HepG2 (cell line): ENCODE measurements at regions not wholly inside any gene's neighbourhood (a gene's known extent, or its start where the extent isn't known, plus 50 kb on each side); places are given as distances from the start of the nearest gene placed in this dataset.

ENCODE experiments used
- AFF4 ChIP-seq: sonication (generic); formaldehyde crosslinking; IDR thresholded peaks from 2 replicates; pipeline ENCODE4 v1.4.0; 2020; ENCODE audit warnings: missing genetic modification reagents
- CBFB ChIP-seq: sonication (generic); formaldehyde crosslinking; IDR thresholded peaks from 2 replicates; pipeline ENCODE4 v1.4.0; 2020; ENCODE audit warnings: missing genetic modification reagents
- CREB1 ChIP-seq, 2 experiments: fragments of 450-650 bp in 1 of 2; IDR thresholded peaks; 2 replicates each; pipeline ENCODE4 v1.6.1; 2016 to 2017; ENCODE audit warnings: control low read depth in 1 of 2, mild to moderate bottlenecking in 1 of 2, missing compliant biosample characterization in 1 of 2, missing genetic modification characterization in 1 of 2
- EZH2 ChIP-seq: conservative IDR thresholded peaks from 2 replicates; pipeline ENCODE4 v1.6.1; 2012; ENCODE audit warnings: mild to moderate bottlenecking, low read depth, low read length, moderate library complexity
- GTF2F1 ChIP-seq: fragments of 150-350 bp; IDR thresholded peaks from 2 replicates; pipeline ENCODE4 v1.6.1; 2014; ENCODE audit warnings: low read length
- HMG20A ChIP-seq: IDR thresholded peaks from 2 replicates; pipeline ENCODE4 v1.6.1; 2016; ENCODE audit warnings: borderline replicate concordance
- HNRNPK ChIP-seq: fragments of 200-400 bp; formaldehyde crosslinking; IDR thresholded peaks from 2 replicates; pipeline ENCODE4 v1.6.1; 2018; ENCODE audit warnings: low read length, low read depth, moderate library complexity, mild to moderate bottlenecking; ENCODE audit not compliant: poor library complexity, severe bottlenecking
- MEF2D ChIP-seq: sonication (generic); formaldehyde crosslinking; IDR thresholded peaks from 2 replicates; pipeline ENCODE4 v1.5.1; 2020; ENCODE audit warnings: mild to moderate bottlenecking, missing genetic modification reagents
- MEIS1 ChIP-seq: sonication (generic); formaldehyde crosslinking; IDR thresholded peaks from 2 replicates; pipeline ENCODE4 v1.9.0; 2021; ENCODE audit warnings: mild to moderate bottlenecking, missing genetic modification reagents, moderate library complexity, borderline replicate concordance
- NPAS2 ChIP-seq: sonication (generic); formaldehyde crosslinking; IDR thresholded peaks from 2 replicates; pipeline ENCODE4 v1.8.0; 2022; ENCODE audit warnings: mild to moderate bottlenecking, missing genetic modification reagents, borderline replicate concordance
- RCOR2 ChIP-seq: IDR thresholded peaks from 2 replicates; pipeline ENCODE4 v1.6.1; 2016; ENCODE audit warnings: missing biosample characterization, missing genetic modification reagents
- RXRB ChIP-seq: IDR thresholded peaks from 2 replicates; pipeline ENCODE4 v1.6.1; 2016; ENCODE audit warnings: borderline replicate concordance, missing genetic modification reagents, missing compliant biosample characterization
- SIN3B ChIP-seq: fragments of 150-350 bp; IDR thresholded peaks from 2 replicates; pipeline ENCODE4 v1.6.1; 2014; ENCODE audit warnings: low read length
- ZBTB34 ChIP-seq: sonication (generic); formaldehyde crosslinking; IDR thresholded peaks from 2 replicates; pipeline ENCODE4 v1.8.0; 2022; ENCODE audit warnings: mild to moderate bottlenecking, missing genetic modification reagents
- ZBTB7A ChIP-seq: sonication (generic); formaldehyde crosslinking; IDR thresholded peaks from 2 replicates; pipeline ENCODE4 v1.8.0; 2022; ENCODE audit warnings: mild to moderate bottlenecking, missing genetic modification reagents
- ZNF546 ChIP-seq: sonication (generic); formaldehyde crosslinking; conservative IDR thresholded peaks from 2 replicates; pipeline ENCODE4 v1.8.1; 2023; ENCODE audit warnings: mild to moderate bottlenecking, missing genetic modification reagents
- ZNF784 ChIP-seq: sonication (generic); formaldehyde crosslinking; IDR thresholded peaks from 2 replicates; pipeline ENCODE4 v1.5.1; 2020; ENCODE audit warnings: missing genetic modification reagents, mild to moderate bottlenecking, borderline replicate concordance
- TF ChIP-seq, protein P1 (sequence below): sonication (generic); formaldehyde crosslinking; IDR thresholded peaks from 2 replicates; pipeline ENCODE4 v1.4.0; 2020; ENCODE audit warnings: missing genetic modification reagents
- TF ChIP-seq, protein P2 (sequence below): sonication (generic); formaldehyde crosslinking; IDR thresholded peaks from 2 replicates; pipeline ENCODE4 v1.8.0; 2022; ENCODE audit warnings: missing genetic modification reagents, mild to moderate bottlenecking, inconsistent platforms, borderline replicate concordance
- TF ChIP-seq, protein P3 (sequence below): sonication (generic); formaldehyde crosslinking; IDR thresholded peaks from 2 replicates; pipeline ENCODE4 v1.8.0; 2022; ENCODE audit warnings: missing genetic modification reagents, low read depth, mild to moderate bottlenecking, borderline replicate concordance

DNA sequence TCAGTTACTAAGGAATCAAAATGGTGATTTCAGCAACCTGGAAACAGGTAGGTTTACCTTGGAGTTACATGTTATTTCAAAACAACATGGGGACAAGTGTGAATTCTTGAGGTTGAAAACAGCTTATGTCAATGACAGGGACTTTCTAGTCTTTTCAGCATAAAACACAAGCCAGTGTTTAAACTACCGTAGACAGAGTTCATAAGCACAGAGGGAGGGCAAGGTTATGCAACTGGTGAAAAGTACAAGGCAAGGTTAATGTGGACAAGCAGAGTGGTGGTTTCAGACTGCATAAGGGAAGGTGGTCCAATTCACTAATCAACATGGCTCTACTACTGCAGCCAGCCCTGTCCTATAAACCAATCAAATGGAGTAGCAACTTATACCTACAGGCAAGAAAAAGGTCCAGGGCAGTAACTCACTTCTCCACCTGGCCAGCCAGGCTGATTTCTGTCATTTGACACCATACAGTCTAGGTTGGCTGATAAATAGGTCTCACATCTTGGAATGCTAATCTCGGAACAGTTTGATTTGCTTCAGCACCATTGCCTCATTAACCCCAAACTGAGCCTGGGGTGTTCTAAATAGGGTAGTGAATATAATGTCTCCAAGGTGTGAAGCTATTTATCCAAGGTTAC, 250.3 kb upstream of the PROX1 start (continued):
- TF ChIP-seq ZBTB7A (CRISPR knock-in tag) = no peak
- TF ChIP-seq GTF2F1 = no peak
- no peak for TF ChIP-seq MEF2D
- TF ChIP-seq SIN3B = no peak
- TF ChIP-seq HMG20A (CRISPR knock-in tag) = peak; percentile 86
- TF ChIP-seq NPAS2 (CRISPR knock-in tag) = no peak
- no peak for TF ChIP-seq AFF4 (CRISPR knock-in tag)
- no peak for TF ChIP-seq CREB1 (IDR thresholded peaks at IDR 0.05)
- TF ChIP-seq CREB1 (CRISPR knock-in tag; IDR thresholded peaks at IDR 0.05) = peak; percentile 30; the same call in 1 of the 2 replicates
- peak; percentile 54; the same call in 1 of the 2 replicates for TF ChIP-seq ZNF784 (CRISPR knock-in tag)
- no peak for TF ChIP-seq ZNF546 (CRISPR knock-in tag)
- TF ChIP-seq, protein P1, sequence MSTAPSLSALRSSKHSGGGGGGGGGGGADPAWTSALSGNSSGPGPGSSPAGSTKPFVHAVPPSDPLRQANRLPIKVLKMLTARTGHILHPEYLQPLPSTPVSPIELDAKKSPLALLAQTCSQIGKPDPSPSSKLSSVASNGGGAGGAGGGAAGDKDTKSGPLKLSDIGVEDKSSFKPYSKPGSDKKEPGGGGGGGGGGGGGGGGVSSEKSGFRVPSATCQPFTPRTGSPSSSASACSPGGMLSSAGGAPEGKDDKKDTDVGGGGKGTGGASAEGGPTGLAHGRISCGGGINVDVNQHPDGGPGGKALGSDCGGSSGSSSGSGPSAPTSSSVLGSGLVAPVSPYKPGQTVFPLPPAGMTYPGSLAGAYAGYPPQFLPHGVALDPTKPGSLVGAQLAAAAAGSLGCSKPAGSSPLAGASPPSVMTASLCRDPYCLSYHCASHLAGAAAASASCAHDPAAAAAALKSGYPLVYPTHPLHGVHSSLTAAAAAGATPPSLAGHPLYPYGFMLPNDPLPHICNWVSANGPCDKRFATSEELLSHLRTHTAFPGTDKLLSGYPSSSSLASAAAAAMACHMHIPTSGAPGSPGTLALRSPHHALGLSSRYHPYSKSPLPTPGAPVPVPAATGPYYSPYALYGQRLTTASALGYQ = peak; percentile 39; the same call in 1 of the 2 replicates
- peak; percentile 95 for TF ChIP-seq RXRB
- TF ChIP-seq HNRNPK = no peak
- peak; percentile 81; the same call in 1 of the 2 replicates for TF ChIP-seq RCOR2
- TF ChIP-seq EZH2 = no peak
- TF ChIP-seq, protein P2, sequence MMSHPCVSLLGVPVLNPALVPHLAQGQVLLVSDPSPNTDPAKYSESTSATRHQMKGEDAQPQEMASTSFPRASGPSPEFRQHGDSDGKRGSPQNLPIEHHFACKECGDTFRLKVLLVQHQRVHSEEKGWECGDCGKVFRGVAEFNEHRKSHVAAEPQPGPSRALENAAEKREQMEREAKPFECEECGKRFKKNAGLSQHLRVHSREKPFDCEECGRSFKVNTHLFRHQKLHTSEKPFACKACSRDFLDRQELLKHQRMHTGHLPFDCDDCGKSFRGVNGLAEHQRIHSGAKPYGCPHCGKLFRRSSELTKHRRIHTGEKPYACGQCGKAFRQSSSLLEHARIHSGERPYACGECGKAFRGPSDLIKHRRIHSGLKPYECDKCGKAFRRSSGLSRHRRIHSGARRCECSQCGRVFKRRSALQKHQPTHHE = no peak
- TF ChIP-seq CBFB = peak; percentile 71; the same call in 1 of the 2 replicates
- TF ChIP-seq ZBTB34 (CRISPR knock-in tag) = no peak
- 0 out of 2 replicates have a peak, but pooled peaks have one; percentile 77 for TF ChIP-seq MEIS1 (CRISPR knock-in tag)
- TF ChIP-seq, protein P3, sequence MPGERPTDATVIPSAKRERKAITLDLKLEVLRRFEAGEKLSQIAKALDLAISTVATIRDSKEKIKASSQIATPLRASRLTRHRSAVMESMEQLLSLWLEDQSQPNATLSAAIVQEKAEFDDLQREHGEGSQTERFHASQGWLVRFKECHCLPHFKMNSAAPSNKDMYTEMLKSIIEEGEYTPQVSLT = no peak
